ENCODE measurements at regions not wholly inside any gene's neighbourhood (a gene's known extent, or its start where the extent isn't known, plus 50 kb on each side); places are given as distances from the start of the nearest gene placed in this dataset.

DNA sequence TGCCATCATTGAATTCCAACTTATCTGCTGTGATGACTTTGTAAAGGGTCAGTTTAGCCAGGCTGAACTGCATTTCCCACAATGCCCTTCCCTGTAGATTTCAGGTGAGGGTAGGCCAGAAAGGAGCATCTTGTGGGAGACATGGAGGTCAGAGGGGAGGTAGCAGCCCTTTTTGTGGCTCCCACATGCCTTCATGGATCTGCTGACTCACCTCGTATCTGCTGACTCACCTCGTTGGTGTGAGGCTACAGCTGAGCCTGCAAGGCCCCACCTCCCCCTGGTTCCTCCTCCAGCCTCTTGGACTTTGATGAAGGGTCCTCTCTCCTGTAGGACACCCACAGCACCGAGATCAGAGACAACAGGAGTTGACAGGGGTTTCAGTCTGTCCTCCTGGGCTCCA lies 102.5 kb downstream of the SALL1 start:
- peaks cover 0 to 5% (median 0%) of the 10 kb centered on the region in 5 donors for H3K9me3 Mint-ChIP-seq
- CTCF ChIA-PET: no interaction called here
- no peaks in the 10 kb centered on the region for H3K36me3 Mint-ChIP-seq
- DNase-seq: no peak
- H3K4me3 Mint-ChIP-seq: no peak overlapping the region
- no peaks in the 10 kb centered on the region for H3K4me1 Mint-ChIP-seq
- Histone ChIP-seq H3K36me3 (ENCODE audit: insufficient read depth, low read length) (no peaks in the 10 kb centered on the region), H3K27me3 (ENCODE audit: insufficient read depth, low read length, poor library complexity, severe bottlenecking) (no peaks in the 10 kb centered on the region), H3K4me3 (ENCODE audit: low read length) (no peak overlapping the region), H3K27ac (ENCODE audit: low read depth, low read length) (no peak overlapping the region), H3K4me1 (ENCODE audit: insufficient read depth, low read length) (no peaks in the 10 kb centered on the region), H3K9me3 (ENCODE audit: low read length) (no peaks in the 10 kb centered on the region)
- no peak overlapping the region for H3K27ac Mint-ChIP-seq
- POLR2A ChIA-PET: no interaction called here
- peaks cover 0 to 4% of the 10 kb centered on the region in 2 donors for H3K27me3 Mint-ChIP-seq

DNA sequence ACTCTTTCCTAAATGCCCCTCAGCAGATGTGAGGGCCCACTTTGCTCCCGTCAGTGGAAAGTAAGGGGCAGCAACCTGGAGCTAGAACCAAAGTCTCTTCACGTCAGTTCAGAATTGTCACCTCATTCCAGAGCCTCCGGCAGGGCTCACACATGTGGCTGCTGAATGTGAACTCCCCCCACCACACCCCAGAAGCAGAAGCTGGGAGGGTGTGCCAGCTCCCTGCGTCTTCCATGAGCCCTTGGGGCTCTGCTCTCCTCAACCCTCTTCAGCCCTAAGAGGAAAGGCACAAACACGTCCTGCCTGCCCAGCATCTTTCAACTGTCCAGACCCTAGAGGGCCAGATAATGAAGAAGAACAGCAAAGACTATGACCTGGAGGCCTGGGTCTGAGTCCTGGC lies 105.3 kb downstream of the SALL1 start:
- H3K27me3 ChIP-seq (ENCODE audit: insufficient read depth, low read length, poor library complexity, severe bottlenecking): no peaks in the 10 kb centered on the region
- POLR2A ChIA-PET: no interaction called here
- Mint-ChIP-seq H3K27ac (no peak overlapping the region), H3K4me3 (no peak overlapping the region), H3K36me3 (no peaks in the 10 kb centered on the region), H3K27me3 (peaks cover 0 to 3% of the 10 kb centered on the region in 2 donors), H3K4me1 (no peaks in the 10 kb centered on the region), H3K9me3 (peaks cover 0 to 5% (median 0%) of the 10 kb centered on the region in 5 donors)
- no peaks in the 10 kb centered on the region for H3K36me3 ChIP-seq (ENCODE audit: insufficient read depth, low read length)
- H3K4me1 ChIP-seq (ENCODE audit: insufficient read depth, low read length): no peaks in the 10 kb centered on the region
- no peak overlapping the region for H3K4me3 ChIP-seq (ENCODE audit: low read length)
- CTCF ChIA-PET: no interaction called here
- no peak overlapping the region for H3K27ac ChIP-seq (ENCODE audit: low read depth, low read length)
- no peak for DNase-seq
- H3K9me3 ChIP-seq (ENCODE audit: low read length): no peaks in the 10 kb centered on the region

DNA sequence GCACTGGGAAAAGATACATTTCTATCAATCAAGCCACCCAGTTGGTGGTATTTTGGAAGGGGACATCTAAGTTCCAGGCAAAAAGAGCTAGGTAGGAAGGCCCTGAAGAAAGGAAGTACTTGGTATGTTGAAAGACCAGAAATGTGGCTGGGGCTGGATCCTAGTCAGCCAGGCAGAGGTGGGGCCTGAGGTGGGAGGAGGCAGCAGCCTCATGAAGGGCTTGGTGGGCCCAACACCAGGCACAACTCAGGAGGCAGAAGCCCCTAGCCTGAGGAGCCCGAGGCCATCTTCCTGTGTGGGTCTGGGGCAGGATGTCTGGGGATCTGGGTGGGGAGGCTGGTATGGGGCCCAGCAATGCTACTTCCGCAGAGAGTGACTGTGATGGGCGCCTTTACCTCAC lies 105.9 kb downstream of the SALL1 start:
- Mint-ChIP-seq H3K9me3 (peaks cover 0 to 5% (median 0%) of the 10 kb centered on the region in 5 donors), H3K4me1 (no peaks in the 10 kb centered on the region), H3K4me3 (no peak overlapping the region), H3K36me3 (no peaks in the 10 kb centered on the region), H3K27ac (no peak overlapping the region), H3K27me3 (peaks cover 0 to 3% of the 10 kb centered on the region in 2 donors)
- Histone ChIP-seq H3K27me3 (ENCODE audit: insufficient read depth, low read length, poor library complexity, severe bottlenecking) (no peaks in the 10 kb centered on the region), H3K4me3 (ENCODE audit: low read length) (no peak overlapping the region), H3K36me3 (ENCODE audit: insufficient read depth, low read length) (no peaks in the 10 kb centered on the region), H3K27ac (ENCODE audit: low read depth, low read length) (no peak overlapping the region), H3K9me3 (ENCODE audit: low read length) (no peaks in the 10 kb centered on the region), H3K4me1 (ENCODE audit: insufficient read depth, low read length) (no peaks in the 10 kb centered on the region)
- POLR2A ChIA-PET: no interaction called here
- DNase-seq: no peak
- CTCF ChIA-PET: no interaction called here

DNA sequence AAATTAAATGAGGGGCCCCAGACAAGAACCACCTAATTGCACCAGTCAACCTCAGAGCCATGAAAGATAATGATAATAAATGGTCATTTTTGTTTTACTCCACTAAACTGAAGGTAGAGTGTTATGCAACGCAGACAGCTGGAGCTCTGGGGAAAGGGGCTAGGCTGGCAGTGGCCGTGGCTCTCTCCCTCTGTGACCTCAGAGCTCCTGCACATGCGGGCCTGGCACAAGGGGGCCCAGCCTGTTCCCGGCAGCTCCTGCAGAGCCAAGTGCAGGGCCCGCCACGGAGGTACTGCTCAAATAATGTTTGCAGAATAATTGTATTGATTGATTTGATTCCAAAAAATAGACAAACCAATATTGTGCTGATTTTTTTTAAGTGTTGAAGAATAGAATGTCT lies 109.5 kb downstream of the SALL1 start:
- no peaks in the 10 kb centered on the region for H3K4me1 Mint-ChIP-seq
- H3K9me3 Mint-ChIP-seq: peaks cover 0 to 3% (median 2%) of the 10 kb centered on the region in 5 donors
- peaks cover 0 to 5% of the 10 kb centered on the region in 2 donors for H3K27me3 Mint-ChIP-seq
- no peaks in the 10 kb centered on the region for H3K36me3 Mint-ChIP-seq
- no peaks in the 10 kb centered on the region for H3K27me3 ChIP-seq (ENCODE audit: insufficient read depth, low read length, poor library complexity, severe bottlenecking)
- no peak overlapping the region for H3K4me3 Mint-ChIP-seq
- H3K4me1 ChIP-seq (ENCODE audit: insufficient read depth, low read length): no peaks in the 10 kb centered on the region
- CTCF ChIA-PET: no interaction called here
- no peak overlapping the region for H3K4me3 ChIP-seq (ENCODE audit: low read length)
- H3K27ac Mint-ChIP-seq: no peak overlapping the region
- DNase-seq: no peak
- no peaks in the 10 kb centered on the region for H3K36me3 ChIP-seq (ENCODE audit: insufficient read depth, low read length)
- H3K27ac ChIP-seq (ENCODE audit: low read depth, low read length): no peak overlapping the region
- POLR2A ChIA-PET: no interaction called here
- no peaks in the 10 kb centered on the region for H3K9me3 ChIP-seq (ENCODE audit: low read length)

DNA sequence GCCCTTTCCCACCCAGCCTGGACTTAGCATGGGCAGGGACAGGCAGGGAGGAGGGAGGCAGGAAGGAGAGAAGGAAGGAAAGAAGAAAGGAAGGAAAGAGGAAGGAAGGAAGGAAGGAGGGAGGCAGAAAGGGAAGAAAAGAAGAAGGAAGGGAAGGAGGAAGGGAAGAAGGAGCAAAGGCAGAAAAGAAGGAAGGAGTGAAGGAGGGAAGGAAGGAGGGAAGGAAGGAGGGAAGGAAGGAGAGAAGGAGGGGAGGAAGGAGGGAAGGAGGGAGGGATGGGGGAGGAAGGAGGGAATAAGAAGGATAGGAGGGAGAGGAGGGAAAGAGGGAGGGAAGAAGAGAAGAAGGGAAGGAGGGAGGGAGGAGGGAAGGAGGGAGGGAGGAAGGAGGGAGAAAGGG lies 110.4 kb downstream of the SALL1 start:
- H3K36me3 ChIP-seq (ENCODE audit: insufficient read depth, low read length): no peaks in the 10 kb centered on the region
- Mint-ChIP-seq H3K9me3 (peaks cover 0 to 3% (median 2%) of the 10 kb centered on the region in 5 donors), H3K36me3 (no peaks in the 10 kb centered on the region), H3K4me3 (no peak overlapping the region), H3K27ac (no peak overlapping the region), H3K4me1 (no peaks in the 10 kb centered on the region), H3K27me3 (peaks cover 0 to 5% of the 10 kb centered on the region in 2 donors)
- H3K27me3 ChIP-seq (ENCODE audit: insufficient read depth, low read length, poor library complexity, severe bottlenecking): no peaks in the 10 kb centered on the region
- H3K9me3 ChIP-seq (ENCODE audit: low read length): no peaks in the 10 kb centered on the region
- no peaks in the 10 kb centered on the region for H3K4me1 ChIP-seq (ENCODE audit: insufficient read depth, low read length)
- POLR2A ChIA-PET: no interaction called here
- CTCF ChIA-PET: no interaction called here
- no peak for DNase-seq
- no peak overlapping the region for H3K4me3 ChIP-seq (ENCODE audit: low read length)
- no peak overlapping the region for H3K27ac ChIP-seq (ENCODE audit: low read depth, low read length)

DNA sequence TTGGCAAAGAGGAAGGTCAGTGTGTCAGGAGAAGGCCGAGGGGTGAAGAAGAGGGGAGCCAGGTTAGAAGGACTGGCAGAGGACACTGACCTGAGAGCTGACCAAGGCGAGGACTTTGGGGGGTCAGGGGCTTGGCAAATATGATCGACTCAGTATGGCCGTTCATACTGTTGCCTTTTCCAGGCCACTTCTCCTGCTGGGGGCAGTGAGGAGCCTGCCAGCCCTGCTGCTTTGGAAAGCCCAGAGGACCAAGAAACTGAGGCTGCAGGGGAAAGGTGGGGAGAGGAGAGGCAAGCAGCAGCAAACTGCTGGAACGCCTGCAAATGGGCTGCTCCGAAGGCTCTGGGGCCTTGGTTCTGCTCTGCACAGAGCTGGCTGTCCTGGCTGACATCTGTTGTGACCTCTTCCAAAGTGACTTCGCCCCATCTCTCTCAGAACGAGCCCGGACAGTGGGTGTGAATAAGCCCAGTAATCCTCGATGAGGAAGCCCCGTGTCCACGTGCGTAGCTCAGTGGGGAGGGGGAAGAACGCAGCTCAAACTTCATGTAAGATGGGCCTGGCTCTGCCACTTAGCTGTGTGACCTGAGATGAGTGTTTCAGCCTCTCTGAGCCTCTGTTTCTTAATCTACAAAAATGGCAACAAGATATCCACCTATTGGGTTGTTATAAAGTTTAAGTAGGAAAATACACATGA lies 111.3 kb downstream of the SALL1 start:
- ChIA-PET POLR2A (no interaction called here), CTCF (no interaction called here)
- H3K4me3 Mint-ChIP-seq: no peak overlapping the region
- H3K27me3 ChIP-seq (ENCODE audit: insufficient read depth, low read length, poor library complexity, severe bottlenecking): no peaks in the 10 kb centered on the region
- no peak overlapping the region for H3K4me3 ChIP-seq (ENCODE audit: low read length)
- no peaks in the 10 kb centered on the region for H3K4me1 Mint-ChIP-seq
- H3K9me3 ChIP-seq (ENCODE audit: low read length): no peaks in the 10 kb centered on the region
- no peak for DNase-seq
- peaks cover 0 to 3% (median 0%) of the 10 kb centered on the region in 5 donors for H3K9me3 Mint-ChIP-seq
- H3K27ac Mint-ChIP-seq: peak overlapping the region in 1 of 8 donors; percentile 62
- H3K27ac ChIP-seq (ENCODE audit: low read depth, low read length): no peak overlapping the region
- peaks cover 0 to 3% of the 10 kb centered on the region in 2 donors for H3K27me3 Mint-ChIP-seq
- no peaks in the 10 kb centered on the region for H3K36me3 ChIP-seq (ENCODE audit: insufficient read depth, low read length)
- H3K36me3 Mint-ChIP-seq: no peaks in the 10 kb centered on the region
- H3K4me1 ChIP-seq (ENCODE audit: insufficient read depth, low read length): no peaks in the 10 kb centered on the region

DNA sequence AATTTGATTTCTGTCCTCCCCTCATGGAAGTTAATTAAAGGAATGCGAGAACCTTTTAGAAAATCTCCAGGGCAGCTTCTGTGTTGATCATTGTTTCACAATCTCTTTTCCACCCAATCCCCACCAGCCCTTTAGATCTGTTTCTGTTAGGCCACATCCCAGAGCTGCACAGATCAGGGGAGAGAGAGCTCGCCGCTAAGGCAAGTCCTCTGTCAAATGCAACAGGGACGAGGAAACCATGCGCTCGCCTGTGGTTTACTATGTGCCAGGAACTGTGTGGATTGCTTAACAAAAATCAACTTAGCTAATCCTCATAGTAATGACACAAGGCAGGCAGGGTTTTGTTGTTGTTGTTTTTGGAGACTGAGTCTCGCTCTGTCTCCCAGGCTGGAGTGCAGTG lies 115.4 kb downstream of the SALL1 start:
- Histone ChIP-seq H3K27ac (ENCODE audit: low read depth, low read length) (no peak overlapping the region), H3K4me3 (ENCODE audit: low read length) (no peak overlapping the region), H3K9me3 (ENCODE audit: low read length) (no peaks in the 10 kb centered on the region), H3K27me3 (ENCODE audit: insufficient read depth, low read length, poor library complexity, severe bottlenecking) (no peaks in the 10 kb centered on the region), H3K4me1 (ENCODE audit: insufficient read depth, low read length) (no peaks in the 10 kb centered on the region), H3K36me3 (ENCODE audit: insufficient read depth, low read length) (no peaks in the 10 kb centered on the region)
- H3K36me3 Mint-ChIP-seq: no peaks in the 10 kb centered on the region
- ChIA-PET POLR2A (no interaction called here), CTCF (no interaction called here)
- no peak for DNase-seq
- H3K4me3 Mint-ChIP-seq: no peak overlapping the region
- H3K27me3 Mint-ChIP-seq: peaks cover 0 to 7% of the 10 kb centered on the region in 2 donors
- peaks cover 0 to 3% (median 0%) of the 10 kb centered on the region in 5 donors for H3K9me3 Mint-ChIP-seq
- H3K4me1 Mint-ChIP-seq: no peaks in the 10 kb centered on the region
- H3K27ac Mint-ChIP-seq: no peak overlapping the region

DNA sequence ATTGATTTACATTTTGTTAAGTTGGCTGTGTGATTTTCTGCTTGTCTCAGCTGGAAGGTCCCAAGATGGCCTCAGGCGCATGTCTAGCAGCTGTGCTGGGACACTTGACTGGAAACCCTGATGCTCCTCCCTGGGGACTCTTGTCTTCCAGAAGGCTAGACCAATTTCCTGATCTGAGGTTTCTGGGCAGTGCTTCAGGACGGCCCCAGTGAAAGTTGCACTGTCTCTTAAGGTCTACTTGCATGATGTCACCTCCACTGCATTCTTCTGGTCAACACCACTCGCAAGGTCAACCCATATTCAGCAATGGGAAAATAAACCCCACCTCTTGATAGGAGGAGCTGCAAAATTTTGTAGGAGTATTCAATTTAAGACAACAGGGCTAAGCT lies 116.0 kb downstream of the SALL1 start:
- H3K4me1 Mint-ChIP-seq: no peaks in the 10 kb centered on the region
- peaks cover 0 to 2% (median 0%) of the 10 kb centered on the region in 5 donors for H3K9me3 Mint-ChIP-seq
- H3K36me3 ChIP-seq (ENCODE audit: insufficient read depth, low read length): no peaks in the 10 kb centered on the region
- POLR2A ChIA-PET: no interaction called here
- no peak overlapping the region for H3K4me3 Mint-ChIP-seq
- H3K9me3 ChIP-seq (ENCODE audit: low read length): no peaks in the 10 kb centered on the region
- CTCF ChIA-PET: no interaction called here
- H3K27ac ChIP-seq (ENCODE audit: low read depth, low read length): no peak overlapping the region
- no peaks in the 10 kb centered on the region for H3K36me3 Mint-ChIP-seq
- H3K4me3 ChIP-seq (ENCODE audit: low read length): no peak overlapping the region
- H3K27ac Mint-ChIP-seq: no peak overlapping the region
- DNase-seq: no peak
- H3K27me3 Mint-ChIP-seq: peaks cover 0 to 7% of the 10 kb centered on the region in 2 donors
- no peaks in the 10 kb centered on the region for H3K4me1 ChIP-seq (ENCODE audit: insufficient read depth, low read length)
- no peaks in the 10 kb centered on the region for H3K27me3 ChIP-seq (ENCODE audit: insufficient read depth, low read length, poor library complexity, severe bottlenecking)
